Activated CD8-positive, alpha-beta memory T cell treated with anti-CD3 and anti-CD28 coated beads for 4 hours (primary cell): ENCODE measurements at regions not wholly inside any gene's neighbourhood (a gene's known extent, or its start where the extent isn't known, plus 50 kb on each side); places are given as distances from the start of the nearest gene placed in this dataset.
"Not testable (repeated sequence)": the region's sequence is repeated elsewhere in the genome, so short reads cannot be mapped to it uniquely, and the experiment has no call there.

Experiments
- DNase-seq, 2 donors: peaks; one replicate each; pipeline ENCODE4 v3.0.0-alpha.2; 2020; ENCODE audit warnings: low read depth in 2 of 2

- no peak for DNase-seq
Measured at GRCh38 chr11:95435628-95436353, 204.8 kb upstream of the SESN3 start.

DNA sequence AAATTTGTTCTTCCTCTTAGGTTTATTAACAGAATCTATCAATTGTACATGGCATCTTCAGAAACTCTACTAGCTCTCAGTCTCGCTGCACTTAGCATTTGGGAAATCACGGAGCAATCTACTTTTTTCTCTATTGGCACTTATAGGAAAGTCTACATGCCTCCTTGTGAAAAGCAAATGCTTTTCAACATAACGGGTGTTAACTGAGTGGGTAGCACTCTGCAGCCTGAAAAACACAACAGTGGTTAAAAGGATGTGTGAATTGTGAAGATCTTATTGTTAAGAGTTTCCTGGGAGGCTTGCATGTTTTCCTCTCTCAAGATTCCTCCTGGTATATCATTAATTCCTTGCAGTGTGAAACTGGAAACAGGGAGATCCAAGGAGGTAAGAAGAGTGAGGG lies 204.2 kb upstream of the SESN3 start:
- no peak for DNase-seq

- no peak for DNase-seq
Measured at GRCh38 chr11:95434489-95435057, 203.6 kb upstream of the SESN3 start.

- no peak for DNase-seq
Measured at GRCh38 chr11:95434009-95434408, 203.0 kb upstream of the SESN3 start.

- DNase-seq: no peak
Measured at GRCh38 chr11:95432714-95433503, 201.9 kb upstream of the SESN3 start.

- DNase-seq: no peak
Measured at GRCh38 chr11:95429376-95429907, 198.4 kb upstream of the SESN3 start.

DNA sequence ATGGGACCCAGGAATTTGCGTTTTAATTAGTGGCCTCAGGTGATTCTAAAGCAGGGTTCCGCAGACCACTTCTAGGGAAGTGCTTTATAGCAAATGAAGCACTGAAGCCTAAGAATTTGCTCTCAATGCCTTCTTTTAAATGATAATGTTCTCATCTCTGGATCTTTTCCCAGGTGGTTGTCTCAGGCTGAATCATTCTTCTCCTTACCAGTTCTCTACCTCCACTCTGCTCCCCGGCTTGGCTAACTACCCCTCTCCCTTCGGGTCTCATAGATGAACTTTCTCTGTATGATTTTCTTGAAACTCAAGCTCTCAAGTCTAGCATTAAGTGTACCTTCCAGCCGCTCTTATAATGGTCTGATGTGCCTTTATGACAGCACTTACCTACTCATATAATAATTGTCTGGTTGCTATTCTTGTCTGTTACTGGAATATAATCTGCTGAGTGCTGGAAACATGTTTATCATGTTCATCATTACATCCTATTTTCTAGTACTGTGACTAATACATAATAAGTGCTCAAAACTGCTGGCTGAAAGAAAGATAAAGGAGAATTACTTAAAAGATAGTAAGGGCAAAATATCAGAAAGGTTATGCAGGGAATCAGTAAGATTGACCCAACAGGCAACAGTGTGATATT lies 195.9 kb upstream of the SESN3 start:
- no peak for DNase-seq

- no peak for DNase-seq
Measured at GRCh38 chr11:95419915-95420314, 188.9 kb upstream of the SESN3 start.

GRCh38 chr11:95418916-95419315 lies 187.9 kb upstream of the SESN3 start:
- DNase-seq: no peak

GRCh38 chr11:95417832-95418231 lies 186.8 kb upstream of the SESN3 start:
- no peak for DNase-seq

DNA sequence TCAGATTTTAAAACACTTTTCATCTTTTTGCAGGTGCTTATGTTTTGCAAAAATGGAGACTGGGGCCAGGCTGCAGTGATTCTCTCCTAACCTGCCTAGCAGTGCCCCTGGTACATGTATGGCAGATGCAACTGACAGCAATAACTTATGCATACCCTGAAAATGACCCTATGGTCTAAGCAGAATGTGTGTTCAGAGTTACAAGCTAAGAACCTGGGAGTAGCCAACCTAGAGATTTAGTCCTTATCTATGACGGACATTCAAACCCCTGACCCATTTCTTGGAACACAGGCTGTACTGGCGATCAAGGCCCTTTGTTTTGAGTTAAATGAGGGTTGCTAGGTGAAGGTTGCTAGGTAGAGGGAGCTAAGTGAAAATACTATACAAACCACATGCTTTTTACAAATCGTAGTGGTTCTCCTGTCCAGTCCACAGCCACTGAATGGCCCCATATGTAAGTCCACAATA lies 184.9 kb upstream of the SESN3 start:
- DNase-seq: no peak

GRCh38 chr11:95414217-95414616 lies 183.2 kb upstream of the SESN3 start:
- no peak for DNase-seq

- no peak for DNase-seq
Measured at GRCh38 chr11:95413761-95414160, 182.8 kb upstream of the SESN3 start.

DNA sequence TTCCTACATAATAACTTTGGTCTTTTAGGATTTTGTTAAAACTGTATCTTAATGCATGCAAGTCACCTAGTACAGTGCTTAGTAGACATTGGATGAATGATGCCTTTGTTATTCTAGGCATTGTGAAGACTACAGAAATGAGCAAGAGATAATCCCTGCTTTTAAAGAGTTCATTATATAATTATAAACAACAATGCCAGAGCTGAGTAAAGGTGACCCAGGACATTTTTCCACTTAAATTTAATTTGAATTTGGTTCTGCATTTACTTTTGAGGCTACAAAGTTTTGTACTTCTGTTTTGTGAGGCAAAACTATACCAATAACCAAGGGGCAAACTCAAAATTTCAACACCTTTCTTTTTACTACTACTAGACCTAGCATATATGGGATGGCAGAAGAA lies 182.0 kb upstream of the SESN3 start:
- DNase-seq: no peak

GRCh38 chr11:95412074-95412473 lies 181.1 kb upstream of the SESN3 start:
- DNase-seq: no peak

DNA sequence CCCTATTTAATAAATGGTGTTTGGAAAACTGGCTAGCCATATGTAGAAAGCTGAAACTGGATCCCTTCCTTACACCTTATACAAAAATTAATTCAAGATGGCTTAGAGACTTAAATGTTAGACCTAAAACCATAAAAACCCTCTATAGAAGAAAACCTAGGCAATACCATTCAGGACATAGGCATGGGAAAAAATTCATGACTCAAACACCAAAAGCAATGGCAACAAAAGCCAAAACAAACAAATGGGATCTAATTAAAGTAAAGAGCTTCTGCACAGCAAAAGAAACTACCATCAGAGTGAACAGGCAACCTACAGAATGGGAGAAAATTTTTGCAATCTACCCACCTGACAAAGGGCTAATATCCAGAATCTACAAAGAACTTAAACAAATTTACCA lies 179.7 kb upstream of the SESN3 start:
- not testable (repeated sequence) for DNase-seq

GRCh38 chr11:95406271-95406670 lies 175.3 kb upstream of the SESN3 start:
- no peak for DNase-seq

- no peak for DNase-seq
Measured at GRCh38 chr11:95404370-95404769, 173.4 kb upstream of the SESN3 start.

GRCh38 chr11:95398437-95399112 lies 167.6 kb upstream of the SESN3 start:
- DNase-seq: no peak

DNA sequence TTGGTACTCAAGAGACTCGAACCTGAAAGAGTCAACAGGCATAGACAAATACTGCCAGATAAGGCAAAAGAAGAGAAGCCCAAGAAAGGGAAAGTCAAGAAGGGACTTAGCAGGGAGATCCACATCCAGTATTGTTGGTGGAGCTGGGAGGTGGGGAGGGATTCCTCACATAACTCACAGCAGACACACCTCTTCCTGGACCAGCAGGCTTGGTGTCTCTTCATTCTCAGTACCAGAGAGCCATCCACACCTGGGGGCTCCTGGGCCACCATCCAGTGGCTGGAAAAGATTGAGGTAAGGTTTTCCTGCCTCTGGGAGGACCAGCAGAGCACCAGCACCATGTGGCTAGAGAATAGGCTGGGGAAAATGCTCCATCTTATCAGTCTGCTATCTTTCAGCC lies 161.6 kb upstream of the SESN3 start:
- no peak for DNase-seq

DNA sequence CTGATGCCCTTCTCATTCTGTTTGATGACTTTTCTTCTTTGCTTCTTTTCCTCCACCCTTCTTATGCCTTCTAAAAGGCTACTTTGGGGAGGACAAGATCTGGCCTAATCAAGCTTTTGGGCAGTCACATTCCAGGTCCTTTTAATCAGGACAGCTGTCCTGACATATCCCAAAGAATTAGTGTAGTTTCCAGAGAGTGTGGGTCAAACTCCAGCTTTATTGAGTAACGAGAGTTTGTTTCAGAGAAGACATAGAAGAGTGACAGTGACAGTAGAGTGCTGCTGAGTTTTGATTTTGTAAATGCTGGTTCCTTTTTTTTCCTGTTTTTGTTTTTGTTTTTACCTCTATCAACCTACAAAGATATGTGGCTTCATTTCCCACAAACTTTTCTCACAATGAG lies 158.4 kb upstream of the SESN3 start:
- no peak for DNase-seq

DNA sequence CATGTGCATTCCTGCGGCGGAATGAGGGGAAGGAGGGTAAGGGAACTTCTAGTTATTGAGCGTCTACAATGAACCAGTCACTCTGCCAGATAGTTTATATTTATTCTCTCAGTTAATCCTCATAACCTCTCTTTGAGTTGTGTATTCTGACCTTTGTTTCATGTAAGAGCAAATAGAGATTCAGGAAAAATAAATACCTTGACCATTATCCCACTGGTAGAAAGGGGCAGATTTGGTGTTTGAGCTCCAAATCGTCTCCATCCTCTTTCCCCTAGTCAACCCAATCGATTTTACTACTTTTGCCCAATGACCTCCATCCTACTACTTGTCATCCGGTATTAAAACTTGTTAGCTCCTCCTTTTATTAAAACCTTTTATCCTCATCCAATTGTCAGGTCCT lies 157.1 kb upstream of the SESN3 start:
- no peak for DNase-seq
